ENCODE measurements at regions not wholly inside any gene's neighbourhood (a gene's known extent, or its start where the extent isn't known, plus 50 kb on each side); places are given as distances from the start of the nearest gene placed in this dataset.

DNA sequence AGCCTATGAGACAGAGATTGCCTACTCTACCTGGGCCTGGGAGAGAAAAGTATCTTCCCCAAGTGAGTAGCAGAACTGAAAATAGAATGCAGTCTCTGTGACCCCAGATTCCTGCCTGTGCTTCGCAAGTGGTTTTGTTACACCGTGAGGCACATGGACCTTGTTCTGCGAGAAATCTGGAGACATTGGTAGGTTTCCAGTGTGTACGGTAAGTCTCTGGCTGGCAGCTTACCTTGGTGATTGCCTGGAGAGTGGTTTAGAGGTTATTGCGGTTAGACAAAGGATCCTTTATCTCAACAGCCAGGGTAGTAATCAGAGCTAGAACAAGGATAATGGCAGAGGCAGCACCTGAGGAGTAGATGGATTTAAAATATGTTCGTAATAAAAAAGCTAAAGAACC is 606.0 kb upstream of the GCFC2 start:
- intact Hi-C loops (cut with DNase I; ENCODE audit: low total_unique reads), result no loop called here
- no peak overlapping the region for H3K4me3 ChIP-seq (ENCODE audit: low read depth, poor library complexity, severe bottlenecking)
- 81% methylated on average over 6 of the region's 6 CpGs for WGBS, 2 donors
- TF ChIP-seq POLR2A (IDR thresholded peaks at IDR 0.05) (no peak), CTCF (IDR thresholded peaks at IDR 0.05) (no peak)
- DNase-seq (ENCODE audit: low spot score in 2 of 2), result no peak

GRCh38 chr2:76314271-76315020 is 603.7 kb upstream of the GCFC2 start:
- H3K4me3 ChIP-seq (ENCODE audit: low read depth, poor library complexity, severe bottlenecking), result no peak overlapping the region
- no peak for DNase-seq (ENCODE audit: low spot score in 2 of 2)
- WGBS, 2 donors, result 23 to 25% methylated on average over 3 of the region's 3 CpGs
- no peak for TF ChIP-seq POLR2A (IDR thresholded peaks at IDR 0.05)
- TF ChIP-seq CTCF (IDR thresholded peaks at IDR 0.05), result no peak
- intact Hi-C loops (cut with DNase I; ENCODE audit: low total_unique reads), result no loop called here

- no peak overlapping the region for H3K4me3 ChIP-seq (ENCODE audit: low read depth, poor library complexity, severe bottlenecking)
- intact Hi-C loops (cut with DNase I; ENCODE audit: low total_unique reads), result no loop called here
- DNase-seq (ENCODE audit: low spot score in 2 of 2), result no peak
- 76% methylated on average over 4 of the region's 4 CpGs for WGBS, 2 donors
- TF ChIP-seq POLR2A (IDR thresholded peaks at IDR 0.05) (no peak), CTCF (IDR thresholded peaks at IDR 0.05) (no peak)
These were observed 601.5 kb upstream of the GCFC2 start for GRCh38 chr2:76312236-76312635.

DNA sequence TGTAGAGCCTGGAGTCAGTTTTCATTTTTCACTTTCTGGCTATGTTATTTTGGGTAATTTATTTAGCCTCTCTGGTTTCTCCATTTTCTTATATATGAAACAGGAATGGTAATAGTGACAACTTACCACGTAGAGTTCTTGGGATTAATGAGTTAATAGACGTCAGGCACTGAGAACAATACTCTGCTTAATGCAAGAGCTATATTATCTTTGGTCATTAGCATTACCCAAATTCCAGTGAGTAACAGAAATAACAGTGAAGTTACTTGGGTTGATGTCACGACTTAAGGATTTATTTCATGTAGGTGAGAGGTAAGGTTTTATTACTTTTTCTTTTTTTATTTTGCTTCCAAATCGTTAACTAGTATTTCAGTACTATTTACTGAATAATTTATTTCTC is 601.0 kb upstream of the GCFC2 start:
- 62 to 72% methylated on average over 4 of the region's 4 CpGs for WGBS, 2 donors
- TF ChIP-seq POLR2A (IDR thresholded peaks at IDR 0.05), result no peak
- no peak for TF ChIP-seq CTCF (IDR thresholded peaks at IDR 0.05)

GRCh38 chr2:76310894-76311633 is 600.3 kb upstream of the GCFC2 start:
- WGBS, 2 donors, result 57 to 67% methylated on average over 2 of the region's 2 CpGs
- intact Hi-C loops (cut with DNase I; ENCODE audit: low total_unique reads), result no loop called here
- TF ChIP-seq CTCF (IDR thresholded peaks at IDR 0.05) (no peak), POLR2A (IDR thresholded peaks at IDR 0.05) (no peak)
- no peak overlapping the region for H3K4me3 ChIP-seq (ENCODE audit: low read depth, poor library complexity, severe bottlenecking)
- no peak for DNase-seq (ENCODE audit: low spot score in 2 of 2)

More for the DNA sequence above, 601.0 kb upstream of the GCFC2 start:
- intact Hi-C loops (cut with DNase I; ENCODE audit: low total_unique reads), result no loop called here
- no peak overlapping the region for H3K4me3 ChIP-seq (ENCODE audit: low read depth, poor library complexity, severe bottlenecking)
- no peak for DNase-seq (ENCODE audit: low spot score in 2 of 2)
